B cell (primary cell): ENCODE measurements at regions not wholly inside any gene's neighbourhood (a gene's known extent, or its start where the extent isn't known, plus 50 kb on each side); places are given as distances from the start of the nearest gene placed in this dataset.

Experiments used
- ATAC-seq: fragments of 200-7000 bp; cut with Tn5 transposase; one replicate; pipeline ENCODE4 v1.10.0; 2021; ENCODE audit warnings: low read depth, mild to moderate bottlenecking, moderate number of reproducible peaks, moderate library complexity
- CTCF ChIA-PET: fragments of 350-600 bp; sonication (Branson Sonifier 250); formaldehyde crosslinking; loops from one replicate; lab custom pipeline; 2021; ENCODE audit warnings: antibody characterized with exemption, inconsistent platforms; lab: Charles Lee
- POLR2A ChIA-PET: fragments of 350-600 bp; sonication (Branson Sonifier 250); formaldehyde crosslinking; loops from one replicate; lab custom pipeline; 2021; ENCODE audit warnings: antibody characterized with exemption; lab: Charles Lee
- DNase-seq: peaks from one replicate; pipeline ENCODE4 v3.0.0; 2013
- H2AFZ ChIP-seq: 2 replicates; pipeline ENCODE4 v1.6.1; 2012; ENCODE audit warnings: mild to moderate bottlenecking, low read depth, low read length; ENCODE audit not compliant: insufficient read depth, poor library complexity, severe bottlenecking
- H3K27ac ChIP-seq, 2 donors: 1 replicate in 1 of 2; 2 replicates in 1 of 2; pipeline ENCODE4 v1.5.1; 2012 to 2013; ENCODE audit warnings: low read length in 2 of 2, mild to moderate bottlenecking in 2 of 2, moderate library complexity in 1 of 2
- H3K27me3 ChIP-seq, 4 experiments: fragments of 200-600 bp in 1 of 4; sonication (generic) in 1 of 4; replicated peaks in 1 of 4; 1 replicate in 2 of 4; 2 replicates in 2 of 4; pipeline versions ENCODE4 v1.6.1 to v1.7.0; 2013 to 2016; ENCODE audit warnings: low read length in 3 of 4, mild to moderate bottlenecking in 2 of 4, mixed read lengths in 1 of 4, moderate library complexity in 1 of 4; ENCODE audit not compliant: insufficient read depth in 4 of 4, control insufficient read depth in 3 of 4; ENCODE audit errors: control extremely low read depth in 1 of 4
- H3K36me3 ChIP-seq, 2 experiments: replicated peaks in 1 of 2; 1 replicate in 1 of 2; 2 replicates in 1 of 2; pipeline versions ENCODE4 v1.6.1 to v1.7.1; 2013; ENCODE audit warnings: low read length in 1 of 2; ENCODE audit not compliant: insufficient read depth in 2 of 2, control insufficient read depth in 1 of 2; ENCODE audit errors: control extremely low read depth in 1 of 2, extremely low read depth in 1 of 2
- H3K4me1 ChIP-seq, 2 donors: fragments of 200-600 bp in 1 of 2; sonication (generic) in 1 of 2; 1 replicate in 1 of 2; 2 replicates in 1 of 2; pipeline versions ENCODE4 v1.5.1 to v1.6.1; 2013 to 2017; ENCODE audit warnings: low read length in 2 of 2; ENCODE audit not compliant: control insufficient read depth in 2 of 2, insufficient read depth in 2 of 2
- H3K4me2 ChIP-seq: replicated peaks from 2 replicates; pipeline ENCODE3; 2012; ENCODE audit warnings: mild to moderate bottlenecking, low read depth, low read length; ENCODE audit not compliant: poor library complexity, severe bottlenecking
- H3K4me3 ChIP-seq, 5 experiments: fragments of 200-600 bp in 1 of 5; sonication (generic) in 1 of 5; 1 replicate in 3 of 5; 2 replicates in 2 of 5; pipeline versions ENCODE4 v1.5.1 to v1.7.0; 2011 to 2016; ENCODE audit warnings: low read length in 4 of 5, mild to moderate bottlenecking in 4 of 5, low read depth in 2 of 5, control low read depth in 1 of 5, moderate library complexity in 1 of 5; ENCODE audit not compliant: insufficient read depth in 1 of 5; ENCODE audit errors: control extremely low read depth in 1 of 5, extremely low read depth in 1 of 5
- H3K79me2 ChIP-seq: fragments of 200-600 bp; sonication (generic); one replicate; pipeline ENCODE4 v1.6.0; 2016; ENCODE audit warnings: low read length; ENCODE audit not compliant: control insufficient read depth, insufficient read depth
- H3K9ac ChIP-seq: fragments of 200-600 bp; sonication (generic); 2 replicates; pipeline ENCODE4 v1.6.1; 2017; ENCODE audit warnings: mild to moderate bottlenecking, low read length, moderate library complexity
- H3K9me3 ChIP-seq, 3 donors: one replicate each; pipeline versions ENCODE4 v1.6.1 to v1.7.1; 2013; ENCODE audit warnings: low read length in 2 of 3; ENCODE audit not compliant: control insufficient read depth in 2 of 3, insufficient read depth in 1 of 3; ENCODE audit errors: control extremely low read depth in 1 of 3
- H4K20me1 ChIP-seq: 2 replicates; pipeline ENCODE4 v1.6.0; 2012; ENCODE audit warnings: mild to moderate bottlenecking, low read length; ENCODE audit not compliant: insufficient read depth, control insufficient read depth, poor library complexity, severe bottlenecking
- H3K27ac Mint-ChIP-seq: one replicate; pipeline ENCODE4 v1.8.0; 2021; ENCODE audit warnings: mixed read lengths
- H3K27me3 Mint-ChIP-seq: one replicate; pipeline ENCODE4 v1.8.0; 2021; ENCODE audit warnings: mixed read lengths
- H3K4me1 Mint-ChIP-seq: one replicate; pipeline ENCODE4 v1.8.0; 2021; ENCODE audit warnings: mixed read lengths
- H3K4me3 Mint-ChIP-seq: one replicate; pipeline ENCODE4 v1.8.0; 2021; ENCODE audit warnings: mixed read lengths
- H3K9me3 Mint-ChIP-seq: one replicate; pipeline ENCODE4 v1.8.0; 2022; ENCODE audit warnings: mixed read lengths; ENCODE audit not compliant: insufficient read depth
- EZH2 ChIP-seq: IDR thresholded peaks from 2 replicates; pipeline ENCODE4 v1.6.1; 2012; ENCODE audit warnings: borderline replicate concordance, low read depth, mild to moderate bottlenecking, moderate library complexity, low read length; ENCODE audit not compliant: insufficient read depth, poor library complexity, severe bottlenecking
- WGBS: methylation state at CpG from one replicate; pipeline ENCODE4 v1.1.5; 2013; ENCODE audit warnings: missing lambda C conversion rate; ENCODE audit not compliant: insufficient coverage; 5-methylcytosine and 5-hydroxymethylcytosine counted together
- intact Hi-C: fragments of 100-400 bp; cut with micrococcal nuclease; formaldehyde crosslinking; loops from one replicate; pipeline ENCODE4 v1.10.0; 2022
- TF ChIP-seq, protein P1 (sequence below): fragments of 200-600 bp; IDR thresholded peaks from one replicate; pipeline ENCODE4 v1.8.0; 2022; ENCODE audit warnings: antibody characterized with exemption, mild to moderate bottlenecking

- ChIA-PET CTCF (no interaction called here), POLR2A (no interaction called here)
- Mint-ChIP-seq H3K27ac (no peak overlapping the region), H3K4me1 (no peaks in the 10 kb centered on the region), H3K4me3 (no peak overlapping the region), H3K9me3 (no peaks in the 10 kb centered on the region), H3K27me3 (no peaks in the 10 kb centered on the region)
- no peak for ATAC-seq
- Histone ChIP-seq H3K4me2 (no peak overlapping the region), H3K4me3 (no peak overlapping the region), H3K9me3 (no peaks in the 10 kb centered on the region), H3K4me1 (no peaks in the 10 kb centered on the region), H4K20me1 (no peaks in the 10 kb centered on the region), H2AFZ (no peak overlapping the region), H3K27me3 (no peaks in the 10 kb centered on the region), H3K9ac (no peak overlapping the region), H3K79me2 (no peaks in the 10 kb centered on the region), H3K36me3 (no peaks in the 10 kb centered on the region), H3K27ac (no peak overlapping the region)
- 11% methylated on average over 3 of the region's 4 CpGs for WGBS
- intact Hi-C loops: no loop called here
- no peak for DNase-seq
- TF ChIP-seq, protein P1, sequence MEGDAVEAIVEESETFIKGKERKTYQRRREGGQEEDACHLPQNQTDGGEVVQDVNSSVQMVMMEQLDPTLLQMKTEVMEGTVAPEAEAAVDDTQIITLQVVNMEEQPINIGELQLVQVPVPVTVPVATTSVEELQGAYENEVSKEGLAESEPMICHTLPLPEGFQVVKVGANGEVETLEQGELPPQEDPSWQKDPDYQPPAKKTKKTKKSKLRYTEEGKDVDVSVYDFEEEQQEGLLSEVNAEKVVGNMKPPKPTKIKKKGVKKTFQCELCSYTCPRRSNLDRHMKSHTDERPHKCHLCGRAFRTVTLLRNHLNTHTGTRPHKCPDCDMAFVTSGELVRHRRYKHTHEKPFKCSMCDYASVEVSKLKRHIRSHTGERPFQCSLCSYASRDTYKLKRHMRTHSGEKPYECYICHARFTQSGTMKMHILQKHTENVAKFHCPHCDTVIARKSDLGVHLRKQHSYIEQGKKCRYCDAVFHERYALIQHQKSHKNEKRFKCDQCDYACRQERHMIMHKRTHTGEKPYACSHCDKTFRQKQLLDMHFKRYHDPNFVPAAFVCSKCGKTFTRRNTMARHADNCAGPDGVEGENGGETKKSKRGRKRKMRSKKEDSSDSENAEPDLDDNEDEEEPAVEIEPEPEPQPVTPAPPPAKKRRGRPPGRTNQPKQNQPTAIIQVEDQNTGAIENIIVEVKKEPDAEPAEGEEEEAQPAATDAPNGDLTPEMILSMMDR: no peak
- no peak for TF ChIP-seq EZH2
Observed at GRCh38 chr16:13307255-13307654, 405.9 kb downstream of the SHISA9 start.

- no peaks in the 10 kb centered on the region for H4K20me1 ChIP-seq
- Mint-ChIP-seq H3K4me3 (no peak overlapping the region), H3K4me1 (no peaks in the 10 kb centered on the region), H3K9me3 (no peaks in the 10 kb centered on the region), H3K27me3 (no peaks in the 10 kb centered on the region), H3K27ac (no peak overlapping the region)
- H3K27ac ChIP-seq: no peak overlapping the region
- H3K4me1 ChIP-seq: no peaks in the 10 kb centered on the region
- DNase-seq (no peak), ATAC-seq (no peak)
- ChIA-PET CTCF (interaction anchor here (0.5 kb wide), 1 partner anchor 712 kb away, joined by 3 read pairs; no protein-coding TSS in a partner anchor), POLR2A (no interaction called here)
- H3K79me2 ChIP-seq: no peaks in the 10 kb centered on the region
- H3K4me2 ChIP-seq: no peak overlapping the region
- WGBS: 100% methylated on average over 4 of the region's 5 CpGs
- H3K4me3 ChIP-seq: no peak overlapping the region
- no peak overlapping the region for H3K9ac ChIP-seq
- H3K27me3 ChIP-seq: no peaks in the 10 kb centered on the region
- no peaks in the 10 kb centered on the region for H3K9me3 ChIP-seq
- no peak overlapping the region for H2AFZ ChIP-seq
- no peak for TF ChIP-seq EZH2
- TF ChIP-seq, protein P1: no peak
- intact Hi-C loops: no loop called here
- no peaks in the 10 kb centered on the region for H3K36me3 ChIP-seq
Observed at GRCh38 chr16:13307851-13308250, 406.5 kb downstream of the SHISA9 start.
